Smooth muscle cell (in vitro differentiated cells): ENCODE measurements at regions not wholly inside any gene's neighbourhood (a gene's known extent, or its start where the extent isn't known, plus 50 kb on each side); places are given as distances from the start of the nearest gene placed in this dataset.
"Not testable (repeated sequence)": the region's sequence is repeated elsewhere in the genome, so short reads cannot be mapped to it uniquely, and the experiment has no call there.

Experiments used
- DNase-seq: peaks from one replicate; lab custom pipeline; 2025; ENCODE audit not compliant: unreplicated experiment; lab: John Stamatoyannopoulos, UW
- H2AFZ ChIP-seq: fragments of 200-600 bp; sonication (generic); 2 replicates; pipeline ENCODE4 v1.6.0; 2016; ENCODE audit warnings: antibody characterized with exemption, low read depth, mild to moderate bottlenecking
- H3F3A ChIP-seq: fragments of 200-600 bp; sonication (generic); 2 replicates; pipeline ENCODE4 v1.6.0; 2017; ENCODE audit warnings: antibody characterized with exemption, low read depth
- H3K27ac ChIP-seq: fragments of 200-600 bp; sonication (generic); 2 replicates; pipeline ENCODE4 v1.5.1; 2016; ENCODE audit warnings: low read depth, mild to moderate bottlenecking
- H3K27me3 ChIP-seq: fragments of 200-600 bp; sonication (generic); 2 replicates; pipeline ENCODE4 v1.6.1; 2016; ENCODE audit warnings: low read depth, mild to moderate bottlenecking
- H3K36me3 ChIP-seq: fragments of 200-600 bp; sonication (generic); 2 replicates; pipeline ENCODE4 v1.5.1; 2016; ENCODE audit warnings: low read depth
- H3K4me1 ChIP-seq: fragments of 200-600 bp; sonication (generic); 2 replicates; pipeline ENCODE4 v1.5.1; 2016; ENCODE audit warnings: low read depth
- H3K4me2 ChIP-seq: fragments of 200-600 bp; sonication (generic); 2 replicates; pipeline ENCODE4 v1.6.0; 2016; ENCODE audit warnings: mild to moderate bottlenecking
- H3K4me3 ChIP-seq: fragments of 200-600 bp; sonication (generic); 2 replicates; pipeline ENCODE4 v1.5.1; 2016; ENCODE audit warnings: mild to moderate bottlenecking
- H3K79me2 ChIP-seq: fragments of 200-600 bp; sonication (generic); 2 replicates; pipeline ENCODE4 v1.6.0; 2016; ENCODE audit warnings: low read depth, mild to moderate bottlenecking
- H3K9ac ChIP-seq: fragments of 200-600 bp; sonication (generic); 2 replicates; pipeline ENCODE4 v1.6.0; 2016; ENCODE audit warnings: low read depth
- H3K9me3 ChIP-seq: fragments of 200-600 bp; sonication (generic); replicated peaks from 2 replicates; pipeline ENCODE4 v1.5.1; 2016; ENCODE audit warnings: low read depth
- H4K20me1 ChIP-seq: fragments of 200-600 bp; sonication (generic); 2 replicates; pipeline ENCODE4 v1.6.0; 2016; ENCODE audit warnings: low read depth
- CTCF ChIP-seq: fragments of 200-600 bp; sonication (generic); IDR thresholded peaks from 2 replicates; pipeline ENCODE4 v1.5.1; 2017; ENCODE audit warnings: borderline replicate concordance, mild to moderate bottlenecking, antibody characterized with exemption; ENCODE audit not compliant: insufficient read depth, poor library complexity, severe bottlenecking
- WGBS: methylation state at CpG from one replicate; pipeline ENCODE4 v1.1.7; 2016; ENCODE audit warnings: low lambda C conversion rate; 5-methylcytosine and 5-hydroxymethylcytosine counted together

GRCh38 chr5:92674321-92674720 is 906.7 kb downstream of the NR2F1-AS1 start:
- Histone ChIP-seq H3F3A (no peaks in the 10 kb centered on the region), H3K4me2 (no peak overlapping the region), H3K4me3 (no peak overlapping the region), H3K27me3 (no peaks in the 10 kb centered on the region), H3K9me3 (no peaks in the 10 kb centered on the region), H3K27ac (no peak overlapping the region), H4K20me1 (no peaks in the 10 kb centered on the region), H2AFZ (no peak overlapping the region), H3K36me3 (no peaks in the 10 kb centered on the region), H3K79me2 (no peaks in the 10 kb centered on the region), H3K9ac (no peak overlapping the region), H3K4me1 (peaks cover 60% of the 10 kb centered on the region)
- no peak for DNase-seq
- 98% methylated on average over 2 of the region's 2 CpGs for WGBS
- TF ChIP-seq CTCF = no peak

GRCh38 chr5:92665506-92665905 is 915.5 kb downstream of the NR2F1-AS1 start:
- H3K4me1 ChIP-seq = no peaks in the 10 kb centered on the region
- H3K4me2 ChIP-seq = no peak overlapping the region
- TF ChIP-seq CTCF = no peak
- no peaks in the 10 kb centered on the region for H3K36me3 ChIP-seq
- no peaks in the 10 kb centered on the region for H3K27me3 ChIP-seq
- H3K4me3 ChIP-seq = no peak overlapping the region
- no peak overlapping the region for H3K27ac ChIP-seq
- H3K9me3 ChIP-seq = no peaks in the 10 kb centered on the region
- H3K79me2 ChIP-seq = no peaks in the 10 kb centered on the region
- DNase-seq = no peak
- H3K9ac ChIP-seq = no peak overlapping the region
- 85% methylated on average over 1 of the region's 1 CpG for WGBS
- H2AFZ ChIP-seq = no peak overlapping the region
- H3F3A ChIP-seq = no peaks in the 10 kb centered on the region
- H4K20me1 ChIP-seq = no peaks in the 10 kb centered on the region

- Histone ChIP-seq H3K4me2 (no peak overlapping the region), H3K79me2 (no peaks in the 10 kb centered on the region), H3K27ac (no peak overlapping the region), H3K4me1 (no peaks in the 10 kb centered on the region), H3K27me3 (no peaks in the 10 kb centered on the region), H3K9me3 (no peaks in the 10 kb centered on the region), H2AFZ (peak overlapping the region; percentile 60), H3F3A (no peaks in the 10 kb centered on the region), H3K4me3 (no peak overlapping the region), H3K9ac (no peak overlapping the region), H4K20me1 (no peaks in the 10 kb centered on the region), H3K36me3 (no peaks in the 10 kb centered on the region)
- TF ChIP-seq CTCF = no peak
- 23% methylated on average over 3 of the region's 3 CpGs for WGBS
- DNase-seq = no peak
Observed at GRCh38 chr5:92662741-92663140, 918.3 kb downstream of the NR2F1-AS1 start.

- no peaks in the 10 kb centered on the region for H3K79me2 ChIP-seq
- H2AFZ ChIP-seq = peak overlapping the region; percentile 36
- H3K27me3 ChIP-seq = no peaks in the 10 kb centered on the region
- H3K4me2 ChIP-seq = no peak overlapping the region
- TF ChIP-seq CTCF = no peak
- H3K9me3 ChIP-seq = no peaks in the 10 kb centered on the region
- H3K9ac ChIP-seq = no peak overlapping the region
- H3K27ac ChIP-seq = no peak overlapping the region
- DNase-seq = no peak
- no peaks in the 10 kb centered on the region for H3F3A ChIP-seq
- no peak overlapping the region for H3K4me3 ChIP-seq
- no peaks in the 10 kb centered on the region for H3K36me3 ChIP-seq
- H4K20me1 ChIP-seq = no peaks in the 10 kb centered on the region
- no peaks in the 10 kb centered on the region for H3K4me1 ChIP-seq
Observed at GRCh38 chr5:92659246-92659645, 921.8 kb downstream of the NR2F1-AS1 start.

- not testable (repeated sequence) for H3K4me3 ChIP-seq, H3K9me3 ChIP-seq, H3K4me1 ChIP-seq, DNase-seq, H3K4me2 ChIP-seq, H3K36me3 ChIP-seq, H4K20me1 ChIP-seq, H3F3A ChIP-seq, H3K27me3 ChIP-seq, H2AFZ ChIP-seq, H3K27ac ChIP-seq, H3K9ac ChIP-seq, H3K79me2 ChIP-seq
- WGBS = 91% methylated on average over 3 of the region's 3 CpGs
Observed at GRCh38 chr5:92654601-92655000, 926.4 kb downstream of the NR2F1-AS1 start.
